ENCODE measurements at regions not wholly inside any gene's neighbourhood (a gene's known extent, or its start where the extent isn't known, plus 50 kb on each side); places are given as distances from the start of the nearest gene placed in this dataset.

DNA sequence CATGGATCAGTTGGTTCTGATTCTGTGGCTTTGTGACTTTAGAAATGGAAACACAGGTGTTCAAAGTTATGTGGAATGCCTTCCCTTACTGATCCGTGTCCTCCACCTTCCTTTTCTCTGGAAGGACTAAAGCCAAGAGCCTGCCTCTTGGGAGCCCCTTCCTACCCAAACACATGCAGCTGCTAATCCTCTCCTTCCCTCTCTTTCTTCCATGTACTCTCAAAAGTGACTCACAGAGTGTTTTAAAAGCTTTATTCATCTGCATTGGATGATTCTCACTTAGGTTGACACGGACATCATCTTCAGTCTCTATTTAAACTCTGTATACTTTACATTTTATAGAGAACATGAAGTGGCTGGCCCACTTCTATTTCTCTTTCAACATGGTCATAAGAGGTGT, 856.5 kb upstream of the ARPP21 start:
- Histone ChIP-seq H3K27ac (no peak overlapping the region), H4K20me1 (ENCODE audit: insufficient read depth) (no peaks in the 10 kb centered on the region), H2AFZ (no peak overlapping the region), H3K9me3 (ENCODE audit: insufficient read depth, low read depth) (no peaks in the 10 kb centered on the region), H3K4me2 (no peak overlapping the region), H3K9me2 (ENCODE audit: insufficient read depth) (no peaks in the 10 kb centered on the region), H3K4me3 (no peak overlapping the region), H3K36me3 (ENCODE audit: low read depth) (no peaks in the 10 kb centered on the region), H3F3A (ENCODE audit: insufficient read depth, low read depth) (no peaks in the 10 kb centered on the region), H3K79me2 (ENCODE audit: low read depth) (no peaks in the 10 kb centered on the region), H3K4me1 (replicated peaks; ENCODE audit: insufficient read depth) (no peaks in the 10 kb centered on the region), H3K27me3 (ENCODE audit: insufficient read depth, low read depth) (no peaks in the 10 kb centered on the region)
- ChIA-PET POLR2A (ENCODE audit: unreplicated experiment) (no interaction called here), CTCF (no interaction called here)
- BruUV-seq (replicated peaks), result no TSS peak
- intact Hi-C loops (cut with micrococcal nuclease; ENCODE audit: unreplicated experiment), result no loop called here
- no peak for DNase-seq
- TF ChIP-seq, protein P1, sequence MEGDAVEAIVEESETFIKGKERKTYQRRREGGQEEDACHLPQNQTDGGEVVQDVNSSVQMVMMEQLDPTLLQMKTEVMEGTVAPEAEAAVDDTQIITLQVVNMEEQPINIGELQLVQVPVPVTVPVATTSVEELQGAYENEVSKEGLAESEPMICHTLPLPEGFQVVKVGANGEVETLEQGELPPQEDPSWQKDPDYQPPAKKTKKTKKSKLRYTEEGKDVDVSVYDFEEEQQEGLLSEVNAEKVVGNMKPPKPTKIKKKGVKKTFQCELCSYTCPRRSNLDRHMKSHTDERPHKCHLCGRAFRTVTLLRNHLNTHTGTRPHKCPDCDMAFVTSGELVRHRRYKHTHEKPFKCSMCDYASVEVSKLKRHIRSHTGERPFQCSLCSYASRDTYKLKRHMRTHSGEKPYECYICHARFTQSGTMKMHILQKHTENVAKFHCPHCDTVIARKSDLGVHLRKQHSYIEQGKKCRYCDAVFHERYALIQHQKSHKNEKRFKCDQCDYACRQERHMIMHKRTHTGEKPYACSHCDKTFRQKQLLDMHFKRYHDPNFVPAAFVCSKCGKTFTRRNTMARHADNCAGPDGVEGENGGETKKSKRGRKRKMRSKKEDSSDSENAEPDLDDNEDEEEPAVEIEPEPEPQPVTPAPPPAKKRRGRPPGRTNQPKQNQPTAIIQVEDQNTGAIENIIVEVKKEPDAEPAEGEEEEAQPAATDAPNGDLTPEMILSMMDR (conservative IDR thresholded peaks at IDR 0.05), result no peak
- TF ChIP-seq EZH2 (IDR thresholded peaks at IDR 0.05; ENCODE audit: low read depth), result no peak

DNA sequence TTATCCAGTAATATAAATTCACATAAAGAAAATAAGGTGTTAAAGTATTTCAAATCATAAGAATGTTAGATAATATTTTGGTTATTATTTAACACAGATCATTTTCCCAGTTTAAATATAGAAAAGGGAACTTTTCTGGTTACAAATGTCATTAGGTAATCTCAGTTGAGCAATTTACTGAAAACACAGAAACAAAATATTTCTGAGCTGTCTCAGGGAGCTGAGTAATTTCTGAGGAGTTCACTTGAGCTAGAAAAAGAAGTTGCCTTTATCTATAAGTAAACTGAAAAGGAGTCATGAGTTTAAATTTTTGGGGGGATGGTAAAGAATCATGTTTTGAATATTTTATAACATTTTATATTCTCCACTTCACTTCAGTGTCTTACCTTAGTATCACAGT, 855.4 kb upstream of the ARPP21 start:
- Histone ChIP-seq H3K27me3 (ENCODE audit: insufficient read depth, low read depth) (no peaks in the 10 kb centered on the region), H3K4me2 (no peak overlapping the region), H3F3A (ENCODE audit: insufficient read depth, low read depth) (no peaks in the 10 kb centered on the region), H2AFZ (no peak overlapping the region), H4K20me1 (ENCODE audit: insufficient read depth) (no peaks in the 10 kb centered on the region), H3K9me2 (ENCODE audit: insufficient read depth) (no peaks in the 10 kb centered on the region), H3K9me3 (ENCODE audit: insufficient read depth, low read depth) (no peaks in the 10 kb centered on the region), H3K4me1 (replicated peaks; ENCODE audit: insufficient read depth) (no peaks in the 10 kb centered on the region), H3K27ac (no peak overlapping the region), H3K79me2 (ENCODE audit: low read depth) (no peaks in the 10 kb centered on the region), H3K4me3 (no peak overlapping the region), H3K36me3 (ENCODE audit: low read depth) (no peaks in the 10 kb centered on the region)
- no peak for DNase-seq
- intact Hi-C loops (cut with micrococcal nuclease; ENCODE audit: unreplicated experiment), result no loop called here
- BruUV-seq (replicated peaks), result no TSS peak
- CTCF ChIA-PET, result no interaction called here
- POLR2A ChIA-PET (ENCODE audit: unreplicated experiment), result no interaction called here
- TF ChIP-seq, protein P1 (conservative IDR thresholded peaks at IDR 0.05), result no peak
- no peak for TF ChIP-seq EZH2 (IDR thresholded peaks at IDR 0.05; ENCODE audit: low read depth)

DNA sequence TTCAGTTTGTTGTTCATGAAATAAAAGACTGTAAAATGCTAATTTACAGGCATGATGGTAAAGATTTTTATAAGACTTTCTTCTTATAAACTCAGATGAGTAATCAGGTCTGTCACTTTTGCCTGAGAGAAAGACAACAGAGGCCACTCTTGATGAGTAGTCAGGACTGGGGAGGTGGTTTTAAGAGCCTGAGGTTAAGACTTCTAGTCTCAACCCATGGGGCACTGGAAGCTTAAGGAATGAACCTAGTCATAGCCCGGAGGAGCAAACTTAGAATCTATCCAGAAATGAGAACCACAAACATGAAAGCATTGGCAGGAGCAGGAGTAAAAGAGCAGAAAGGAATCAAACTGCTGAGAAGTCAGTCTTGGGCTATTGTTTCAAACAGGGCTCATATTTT, 846.3 kb upstream of the ARPP21 start:
- BruUV-seq (replicated peaks), result no TSS peak
- Histone ChIP-seq H3K4me1 (replicated peaks; ENCODE audit: insufficient read depth) (no peaks in the 10 kb centered on the region), H3K36me3 (ENCODE audit: low read depth) (no peaks in the 10 kb centered on the region), H3K79me2 (ENCODE audit: low read depth) (no peaks in the 10 kb centered on the region), H3K4me3 (no peak overlapping the region), H3K27me3 (ENCODE audit: insufficient read depth, low read depth) (no peaks in the 10 kb centered on the region), H3K9me2 (ENCODE audit: insufficient read depth) (no peaks in the 10 kb centered on the region), H4K20me1 (ENCODE audit: insufficient read depth) (no peaks in the 10 kb centered on the region), H2AFZ (no peak overlapping the region), H3K9me3 (ENCODE audit: insufficient read depth, low read depth) (no peaks in the 10 kb centered on the region), H3F3A (ENCODE audit: insufficient read depth, low read depth) (no peaks in the 10 kb centered on the region), H3K27ac (no peak overlapping the region), H3K4me2 (no peak overlapping the region)
- ChIA-PET CTCF (no interaction called here), POLR2A (ENCODE audit: unreplicated experiment) (no interaction called here)
- intact Hi-C loops (cut with micrococcal nuclease; ENCODE audit: unreplicated experiment), result no loop called here
- no peak for DNase-seq
- no peak for TF ChIP-seq EZH2 (IDR thresholded peaks at IDR 0.05; ENCODE audit: low read depth)
- TF ChIP-seq, protein P1 (conservative IDR thresholded peaks at IDR 0.05), result no peak
